GM23338 (cell line): ENCODE measurements at regions not wholly inside any gene's neighbourhood (a gene's known extent, or its start where the extent isn't known, plus 50 kb on each side); places are given as distances from the start of the nearest gene placed in this dataset.
A peak's percentile ranks its signal among the peaks of the same experiment; 100 is the strongest.

Experiments
- ATAC-seq: fragments of 200-7000 bp; cut with Tn5 transposase; 3 replicates; pipeline ENCODE4 v1.9.1; 2020
- DNase-seq: peaks from one replicate; pipeline ENCODE4 v3.0.0-alpha.2; 2015; ENCODE audit warnings: low spot score
- H2AFZ ChIP-seq: fragments of 200-600 bp; sonication (generic); 2 replicates; pipeline ENCODE4 v1.8.0; 2016; ENCODE audit warnings: antibody characterized with exemption, mild to moderate bottlenecking, moderate library complexity
- H3F3A ChIP-seq: fragments of 200-600 bp; sonication (generic); replicated peaks from 2 replicates; pipeline ENCODE4 v1.8.0; 2017; ENCODE audit warnings: antibody characterized with exemption, mixed run types, low read depth
- H3K27ac ChIP-seq: fragments of 200-600 bp; sonication (generic); 2 replicates; pipeline ENCODE4 v1.6.1; 2016; ENCODE audit warnings: low read depth
- H3K27me3 ChIP-seq: fragments of 200-600 bp; sonication (generic); 2 replicates; pipeline ENCODE4 v1.8.0; 2016; ENCODE audit warnings: mild to moderate bottlenecking, mixed run types, moderate library complexity; ENCODE audit not compliant: insufficient read depth
- H3K36me3 ChIP-seq: fragments of 200-600 bp; sonication (generic); 2 replicates; pipeline ENCODE4 v1.8.0; 2016; ENCODE audit warnings: mild to moderate bottlenecking; ENCODE audit not compliant: insufficient read depth
- H3K4me1 ChIP-seq: fragments of 200-600 bp; sonication (generic); 2 replicates; pipeline ENCODE4 v1.8.0; 2016; ENCODE audit warnings: mild to moderate bottlenecking, moderate library complexity; ENCODE audit not compliant: insufficient read depth
- H3K4me2 ChIP-seq: fragments of 200-600 bp; sonication (generic); 2 replicates; pipeline ENCODE4 v1.7.1; 2017; ENCODE audit warnings: mixed run types
- H3K4me3 ChIP-seq: fragments of 200-600 bp; sonication (generic); 2 replicates; pipeline ENCODE4 v1.6.1; 2016; ENCODE audit warnings: mixed run types
- H3K79me2 ChIP-seq: fragments of 200-600 bp; sonication (generic); replicated peaks from 2 replicates; pipeline ENCODE4 v1.8.0; 2017; ENCODE audit warnings: mild to moderate bottlenecking; ENCODE audit not compliant: insufficient read depth
- H3K9me2 ChIP-seq: fragments of 200-600 bp; sonication (generic); 2 replicates; pipeline ENCODE4 v1.8.0; 2017; ENCODE audit not compliant: insufficient read depth
- H4K20me1 ChIP-seq: fragments of 200-600 bp; sonication (generic); replicated peaks from 2 replicates; pipeline ENCODE4 v1.8.0; 2017; ENCODE audit warnings: mild to moderate bottlenecking; ENCODE audit not compliant: insufficient read depth
- H3K27ac Mint-ChIP-seq: 2 replicates; pipeline ENCODE4 v1.8.0; 2020; ENCODE audit warnings: inconsistent platforms, mild to moderate bottlenecking, moderate library complexity, mixed read lengths
- H3K27me3 Mint-ChIP-seq: 3 replicates; pipeline ENCODE4 v1.8.0; 2022; ENCODE audit warnings: low read depth, mild to moderate bottlenecking, moderate library complexity, mixed read lengths, inconsistent platforms; ENCODE audit not compliant: insufficient read depth, poor library complexity
- H3K36me3 Mint-ChIP-seq: 3 replicates; pipeline ENCODE4 v1.8.0; 2021; ENCODE audit warnings: low read depth, mild to moderate bottlenecking, inconsistent platforms, moderate library complexity, mixed read lengths
- H3K4me1 Mint-ChIP-seq: 3 replicates; pipeline ENCODE4 v1.8.0; 2020; ENCODE audit warnings: mild to moderate bottlenecking, inconsistent platforms, mixed read lengths
- H3K4me3 Mint-ChIP-seq: 3 replicates; pipeline ENCODE4 v1.8.0; 2021; ENCODE audit warnings: moderate library complexity, mild to moderate bottlenecking, inconsistent platforms, mixed read lengths
- H3K9me3 Mint-ChIP-seq: 3 replicates; pipeline ENCODE4 v1.8.0; 2020; ENCODE audit warnings: moderate library complexity, mild to moderate bottlenecking, inconsistent platforms, mixed read lengths
- CREB1 ChIP-seq: fragments of 250-450 bp; sonication (Bioruptor Pico); IDR thresholded peaks from 2 replicates; pipeline ENCODE4 v1.5.0; 2020; ENCODE audit warnings: low read depth, mild to moderate bottlenecking, moderate library complexity
- CTCF ChIP-seq, 2 experiments: fragments of 200-600 bp in 1 of 2; sonication (generic) in 1 of 2; conservative IDR thresholded peaks; 2 replicates each; pipeline versions ENCODE4 v1.5.1 to v1.6.1; 2016 to 2017; ENCODE audit warnings: antibody characterized with exemption in 2 of 2, low read depth in 2 of 2, mild to moderate bottlenecking in 2 of 2, moderate library complexity in 1 of 2
- EZH2 ChIP-seq: fragments of 200-600 bp; sonication (generic); IDR thresholded peaks from one replicate; pipeline ENCODE4 v1.8.0; 2017; ENCODE audit warnings: antibody characterized with exemption, mild to moderate bottlenecking, low read depth; ENCODE audit not compliant: unreplicated experiment
- JUNB ChIP-seq: IDR thresholded peaks from one replicate; pipeline ENCODE4 v1.6.1; 2016; ENCODE audit warnings: antibody characterized with exemption; ENCODE audit not compliant: unreplicated experiment
- NANOG ChIP-seq: IDR thresholded peaks from 2 replicates; pipeline ENCODE4 v1.6.1; 2016; ENCODE audit warnings: antibody characterized with exemption, borderline replicate concordance
- POLR2AphosphoS5 ChIP-seq: IDR thresholded peaks from 2 replicates; pipeline ENCODE4 v1.6.1; 2016; ENCODE audit warnings: antibody characterized with exemption, low read depth
- REST ChIP-seq: IDR thresholded peaks from one replicate; pipeline ENCODE4 v1.6.1; 2018; ENCODE audit warnings: antibody characterized with exemption; ENCODE audit not compliant: unreplicated experiment
- STAT1 ChIP-seq: IDR thresholded peaks from one replicate; pipeline ENCODE4 v1.6.1; 2016; ENCODE audit warnings: antibody characterized with exemption; ENCODE audit not compliant: unreplicated experiment
- ZNF114 ChIP-seq: fragments of 250-450 bp; sonication (Bioruptor Pico); IDR thresholded peaks from 2 replicates; pipeline ENCODE4 v1.5.0; 2020; ENCODE audit warnings: mild to moderate bottlenecking, moderate library complexity
- ZNF331 ChIP-seq: fragments of 250-450 bp; sonication (Bioruptor Pico); IDR thresholded peaks from 2 replicates; pipeline ENCODE4 v1.5.0; 2020; ENCODE audit warnings: low read depth, mild to moderate bottlenecking, moderate library complexity

GRCh38 chr1:61593331-61593730 is 131.6 kb downstream of the TM2D1 start:
- Histone ChIP-seq H3K27ac (no peak overlapping the region), H2AFZ (no peak overlapping the region), H3K4me1 (peaks cover 8% of the 10 kb centered on the region; the same call in 1 of the 2 replicates), H3K4me3 (no peak overlapping the region), H3K36me3 (no peaks in the 10 kb centered on the region), H3K4me2 (no peak overlapping the region), H3K9me2 (no peaks in the 10 kb centered on the region), H3F3A (no peaks in the 10 kb centered on the region), H3K79me2 (no peaks in the 10 kb centered on the region), H4K20me1 (no peaks in the 10 kb centered on the region), H3K27me3 (no peaks in the 10 kb centered on the region)
- peaks cover 15% of the 10 kb centered on the region; the same call in 2 of the 3 replicates for H3K4me1 Mint-ChIP-seq
- H3K9me3 Mint-ChIP-seq, result peaks cover 5% of the 10 kb centered on the region; the same call in 2 of the 3 replicates
- H3K27me3 Mint-ChIP-seq, result peaks cover 4% of the 10 kb centered on the region
- no peak overlapping the region for H3K27ac Mint-ChIP-seq
- H3K36me3 Mint-ChIP-seq, result no peaks in the 10 kb centered on the region
- ATAC-seq, result no peak
- TF ChIP-seq STAT1 (no peak), POLR2AphosphoS5 (no peak), EZH2 (no peak), JUNB (no peak), CREB1 (CRISPR knock-in tag) (no peak), ZNF331 (CRISPR knock-in tag) (no peak), REST (no peak), CTCF (conservative IDR thresholded peaks at IDR 0.05; ENCODE audit: low read depth in 2 of 2) (no peak), NANOG (no peak), ZNF114 (CRISPR knock-in tag) (no peak)
- no peak overlapping the region for H3K4me3 Mint-ChIP-seq
- DNase-seq, result no peak

GRCh38 chr1:61591351-61591750 is 133.6 kb downstream of the TM2D1 start:
- Mint-ChIP-seq H3K27me3 (peaks cover 4% of the 10 kb centered on the region), H3K27ac (no peak overlapping the region), H3K4me3 (no peak overlapping the region), H3K36me3 (no peaks in the 10 kb centered on the region), H3K9me3 (no peaks in the 10 kb centered on the region), H3K4me1 (peaks cover 20% of the 10 kb centered on the region; the same call in 2 of the 3 replicates)
- Histone ChIP-seq H3F3A (no peaks in the 10 kb centered on the region), H3K4me3 (no peak overlapping the region), H4K20me1 (no peaks in the 10 kb centered on the region), H3K4me2 (no peak overlapping the region), H3K79me2 (no peaks in the 10 kb centered on the region), H3K27me3 (no peaks in the 10 kb centered on the region), H3K4me1 (peaks cover 8% of the 10 kb centered on the region; the same call in 1 of the 2 replicates), H3K27ac (no peak overlapping the region), H3K9me2 (no peaks in the 10 kb centered on the region), H2AFZ (peak overlapping the region; percentile 84), H3K36me3 (no peaks in the 10 kb centered on the region)
- DNase-seq (no peak), ATAC-seq (no peak)
- TF ChIP-seq JUNB (no peak), CREB1 (CRISPR knock-in tag) (no peak), NANOG (no peak), REST (no peak)
